ENCODE measurements at regions not wholly inside any gene's neighbourhood (a gene's known extent, or its start where the extent isn't known, plus 50 kb on each side); places are given as distances from the start of the nearest gene placed in this dataset.

DNA sequence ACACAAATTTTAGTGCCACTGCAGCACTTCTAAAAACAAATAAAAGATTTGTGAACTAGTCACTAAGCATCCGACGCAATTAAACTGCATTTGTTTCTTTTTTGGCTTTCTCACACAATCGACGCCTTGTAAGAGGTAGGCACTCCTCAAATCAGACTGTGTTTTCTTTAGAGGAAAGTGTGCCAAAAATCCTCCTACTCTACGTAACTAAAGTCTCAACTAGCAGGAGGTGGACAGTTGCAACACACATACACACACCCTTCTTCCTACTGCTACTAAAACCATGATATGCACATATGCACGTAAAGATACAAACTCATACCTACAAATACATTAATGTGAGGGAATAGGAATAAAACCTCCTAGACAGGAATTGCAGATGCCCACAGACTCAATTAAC is 844.7 kb upstream of the SOX9 start:
- no peaks in the 10 kb centered on the region for H3F3A ChIP-seq (ENCODE audit: low read depth)
- no peaks in the 10 kb centered on the region for H4K20me1 ChIP-seq (ENCODE audit: insufficient read depth, low read length, poor library complexity, severe bottlenecking)
- H3K9me2 ChIP-seq (replicated peaks; ENCODE audit: low read depth, low read length): no peaks in the 10 kb centered on the region
- no peaks in the 10 kb centered on the region for H3K4me1 ChIP-seq (ENCODE audit: insufficient read depth, low read length, poor library complexity, severe bottlenecking)
- H3K27me3 ChIP-seq (ENCODE audit: insufficient read depth, low read length, poor library complexity, severe bottlenecking): no peaks in the 10 kb centered on the region
- H3K79me2 ChIP-seq (ENCODE audit: insufficient read depth, low read length): no peaks in the 10 kb centered on the region
- no peak overlapping the region for H3K4me3 ChIP-seq (ENCODE audit: low read length, poor library complexity, severe bottlenecking)
- TF ChIP-seq, protein P1, sequence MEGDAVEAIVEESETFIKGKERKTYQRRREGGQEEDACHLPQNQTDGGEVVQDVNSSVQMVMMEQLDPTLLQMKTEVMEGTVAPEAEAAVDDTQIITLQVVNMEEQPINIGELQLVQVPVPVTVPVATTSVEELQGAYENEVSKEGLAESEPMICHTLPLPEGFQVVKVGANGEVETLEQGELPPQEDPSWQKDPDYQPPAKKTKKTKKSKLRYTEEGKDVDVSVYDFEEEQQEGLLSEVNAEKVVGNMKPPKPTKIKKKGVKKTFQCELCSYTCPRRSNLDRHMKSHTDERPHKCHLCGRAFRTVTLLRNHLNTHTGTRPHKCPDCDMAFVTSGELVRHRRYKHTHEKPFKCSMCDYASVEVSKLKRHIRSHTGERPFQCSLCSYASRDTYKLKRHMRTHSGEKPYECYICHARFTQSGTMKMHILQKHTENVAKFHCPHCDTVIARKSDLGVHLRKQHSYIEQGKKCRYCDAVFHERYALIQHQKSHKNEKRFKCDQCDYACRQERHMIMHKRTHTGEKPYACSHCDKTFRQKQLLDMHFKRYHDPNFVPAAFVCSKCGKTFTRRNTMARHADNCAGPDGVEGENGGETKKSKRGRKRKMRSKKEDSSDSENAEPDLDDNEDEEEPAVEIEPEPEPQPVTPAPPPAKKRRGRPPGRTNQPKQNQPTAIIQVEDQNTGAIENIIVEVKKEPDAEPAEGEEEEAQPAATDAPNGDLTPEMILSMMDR (conservative IDR thresholded peaks at IDR 0.05; ENCODE audit: low read length): no peak
- TF ChIP-seq EZH2phosphoT487 (IDR thresholded peaks at IDR 0.05; ENCODE audit: borderline replicate concordance): no peak
- no peaks in the 10 kb centered on the region for H3K36me3 ChIP-seq (ENCODE audit: insufficient read depth, low read length)
- no peak overlapping the region for H3K9ac ChIP-seq (ENCODE audit: low read depth, low read length, poor library complexity, severe bottlenecking)
- no peak overlapping the region for H2AFZ ChIP-seq (ENCODE audit: low read length)
- H3K9me3 ChIP-seq (ENCODE audit: insufficient read depth, low read depth, low read length): no peaks in the 10 kb centered on the region
- no peak overlapping the region for H3K4me2 ChIP-seq (ENCODE audit: low read depth, low read length, poor library complexity, severe bottlenecking)

DNA sequence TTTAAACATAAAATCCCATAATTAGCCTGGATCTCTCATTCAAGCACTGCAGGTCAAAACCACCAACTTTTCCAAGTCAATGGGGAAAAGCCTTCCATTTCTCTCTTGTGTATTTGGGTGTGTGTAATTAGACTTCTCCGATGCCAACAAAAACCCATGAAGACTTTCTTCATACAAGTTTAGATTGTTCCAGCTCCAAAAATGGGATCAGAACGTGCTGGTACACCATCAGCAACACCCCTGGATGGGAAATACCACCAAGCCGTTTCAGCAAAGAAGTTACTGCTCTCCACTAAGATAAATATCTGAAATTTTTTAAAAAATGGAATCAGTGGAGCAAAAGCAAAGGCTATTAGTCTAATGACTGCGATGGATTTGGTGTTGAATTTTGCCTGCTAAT is 837.3 kb upstream of the SOX9 start:
- Histone ChIP-seq H3K79me2 (ENCODE audit: insufficient read depth, low read length) (no peaks in the 10 kb centered on the region), H2AFZ (ENCODE audit: low read length) (no peak overlapping the region), H4K20me1 (ENCODE audit: insufficient read depth, low read length, poor library complexity, severe bottlenecking) (no peaks in the 10 kb centered on the region), H3K9me2 (replicated peaks; ENCODE audit: low read depth, low read length) (no peaks in the 10 kb centered on the region), H3K4me1 (ENCODE audit: insufficient read depth, low read length, poor library complexity, severe bottlenecking) (no peaks in the 10 kb centered on the region), H3K36me3 (ENCODE audit: insufficient read depth, low read length) (no peaks in the 10 kb centered on the region), H3K27me3 (ENCODE audit: insufficient read depth, low read length, poor library complexity, severe bottlenecking) (no peaks in the 10 kb centered on the region), H3F3A (ENCODE audit: low read depth) (no peaks in the 10 kb centered on the region), H3K4me2 (ENCODE audit: low read depth, low read length, poor library complexity, severe bottlenecking) (no peak overlapping the region), H3K9me3 (ENCODE audit: insufficient read depth, low read depth, low read length) (no peaks in the 10 kb centered on the region), H3K9ac (ENCODE audit: low read depth, low read length, poor library complexity, severe bottlenecking) (no peak overlapping the region), H3K4me3 (ENCODE audit: low read length, poor library complexity, severe bottlenecking) (no peak overlapping the region)
- TF ChIP-seq, protein P1 (conservative IDR thresholded peaks at IDR 0.05; ENCODE audit: low read length): no peak
- TF ChIP-seq EZH2phosphoT487 (IDR thresholded peaks at IDR 0.05; ENCODE audit: borderline replicate concordance): no peak

- no peaks in the 10 kb centered on the region for H3K27me3 ChIP-seq (ENCODE audit: insufficient read depth, low read length, poor library complexity, severe bottlenecking)
- no peak overlapping the region for H3K4me3 ChIP-seq (ENCODE audit: low read length, poor library complexity, severe bottlenecking)
- H3K79me2 ChIP-seq (ENCODE audit: insufficient read depth, low read length): no peaks in the 10 kb centered on the region
- no peaks in the 10 kb centered on the region for H3K4me1 ChIP-seq (ENCODE audit: insufficient read depth, low read length, poor library complexity, severe bottlenecking)
- H2AFZ ChIP-seq (ENCODE audit: low read length): no peak overlapping the region
- H3K9me2 ChIP-seq (replicated peaks; ENCODE audit: low read depth, low read length): no peaks in the 10 kb centered on the region
- no peak for TF ChIP-seq EZH2phosphoT487 (IDR thresholded peaks at IDR 0.05; ENCODE audit: borderline replicate concordance)
- TF ChIP-seq, protein P1 (conservative IDR thresholded peaks at IDR 0.05; ENCODE audit: low read length): no peak
- H3F3A ChIP-seq (ENCODE audit: low read depth): no peaks in the 10 kb centered on the region
- no peaks in the 10 kb centered on the region for H4K20me1 ChIP-seq (ENCODE audit: insufficient read depth, low read length, poor library complexity, severe bottlenecking)
- H3K9me3 ChIP-seq (ENCODE audit: insufficient read depth, low read depth, low read length): no peaks in the 10 kb centered on the region
- H3K4me2 ChIP-seq (ENCODE audit: low read depth, low read length, poor library complexity, severe bottlenecking): no peak overlapping the region
- no peak overlapping the region for H3K9ac ChIP-seq (ENCODE audit: low read depth, low read length, poor library complexity, severe bottlenecking)
- H3K36me3 ChIP-seq (ENCODE audit: insufficient read depth, low read length): no peaks in the 10 kb centered on the region
These were observed 836.6 kb upstream of the SOX9 start for GRCh38 chr17:71284032-71284755.

Measured in Loucy (cell line).